ENCODE measurements at regions not wholly inside any gene's neighbourhood (a gene's known extent, or its start where the extent isn't known, plus 50 kb on each side); places are given as distances from the start of the nearest gene placed in this dataset.
A peak's percentile ranks its signal among the peaks of the same experiment; 100 is the strongest.

GRCh38 chr2:228864131-228864530 lies 407.0 kb downstream of the PID1 start:
- DNase-seq (ENCODE audit: low read depth in 2 of 2), result no peak

- DNase-seq (ENCODE audit: low read depth in 2 of 2), result no peak
Observed at GRCh38 chr2:228860601-228861285, 410.3 kb downstream of the PID1 start.

- DNase-seq (ENCODE audit: low read depth in 2 of 2), result no peak
Observed at GRCh38 chr2:228853151-228853550, 417.9 kb downstream of the PID1 start.

- DNase-seq (ENCODE audit: low read depth in 2 of 2), result no peak
Observed at GRCh38 chr2:228848638-228849037, 422.4 kb downstream of the PID1 start.

DNA sequence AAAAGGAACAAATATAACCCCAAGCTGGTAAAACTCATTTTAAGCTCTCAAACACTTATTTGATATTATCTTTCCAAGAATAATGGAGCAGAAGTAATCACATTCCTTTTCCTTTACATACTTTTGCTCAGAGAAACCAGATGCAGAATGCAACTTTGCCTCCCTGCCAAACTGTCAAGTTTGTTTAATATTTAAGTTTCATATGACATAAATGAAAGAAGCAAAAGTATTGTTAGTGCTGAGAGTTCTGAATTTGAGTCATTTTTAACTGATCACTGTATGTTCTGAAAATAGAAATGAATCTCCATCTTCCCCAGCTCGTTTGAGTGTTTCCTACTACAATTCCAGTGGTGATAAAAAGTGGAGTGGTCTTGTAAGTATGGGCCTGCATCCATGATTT lies 423.4 kb downstream of the PID1 start:
- DNase-seq (ENCODE audit: low read depth in 2 of 2), result no peak

DNA sequence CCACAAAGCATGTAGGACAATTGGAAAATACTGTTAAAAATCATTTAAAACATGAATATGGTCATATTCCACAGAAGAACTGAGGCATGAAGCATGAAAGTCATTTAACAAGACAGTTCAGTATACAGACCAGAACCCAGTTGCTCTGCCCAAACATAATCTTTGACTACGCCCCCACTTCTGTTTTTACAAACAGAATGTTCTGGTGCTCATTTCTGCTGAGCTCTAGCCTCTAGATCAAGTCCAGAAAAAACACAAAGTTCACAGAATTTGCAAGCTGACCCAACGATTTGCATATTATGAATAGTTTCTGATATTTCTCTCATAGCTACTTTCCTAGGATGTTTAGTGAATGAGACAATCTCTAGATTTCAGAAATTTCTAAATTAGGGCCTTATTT lies 424.9 kb downstream of the PID1 start:
- no peak for DNase-seq (ENCODE audit: low read depth in 2 of 2)

DNA sequence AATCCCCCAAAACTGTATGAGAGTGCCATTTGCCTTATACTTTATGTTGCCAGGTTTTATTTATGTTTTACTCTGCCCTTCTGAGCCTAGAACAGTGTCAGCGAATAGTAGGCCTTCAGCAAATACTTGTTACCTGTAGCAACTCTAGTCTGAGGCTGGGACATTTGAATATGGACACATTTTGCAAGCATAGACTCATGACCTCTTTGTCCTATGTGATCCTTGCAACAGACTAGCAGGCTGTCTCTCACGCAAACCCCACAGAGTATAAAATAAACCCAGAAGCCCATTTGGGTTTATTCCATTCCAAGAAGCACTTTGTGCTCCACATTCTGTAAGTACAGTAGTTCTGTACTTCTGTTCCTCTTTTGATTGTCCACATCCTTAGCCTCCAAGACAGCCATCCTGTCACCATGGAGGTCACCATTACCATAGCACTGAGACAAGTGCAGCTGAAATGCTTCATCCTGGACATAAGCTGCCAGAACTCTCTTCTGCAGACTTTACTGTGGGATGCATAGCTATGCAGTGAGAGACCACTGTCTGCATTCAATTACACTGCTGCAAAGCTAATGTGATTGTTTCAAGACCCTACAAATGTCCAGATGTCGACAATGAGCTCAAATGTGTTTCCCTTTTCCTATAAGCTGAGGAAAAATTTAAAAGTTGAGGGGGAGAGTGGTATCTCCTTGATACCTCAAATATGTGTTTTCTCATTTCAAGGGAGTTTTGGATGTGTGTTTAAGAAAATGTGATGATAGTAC lies 425.7 kb downstream of the PID1 start:
- DNase-seq (ENCODE audit: low read depth in 2 of 2), result no peak

DNA sequence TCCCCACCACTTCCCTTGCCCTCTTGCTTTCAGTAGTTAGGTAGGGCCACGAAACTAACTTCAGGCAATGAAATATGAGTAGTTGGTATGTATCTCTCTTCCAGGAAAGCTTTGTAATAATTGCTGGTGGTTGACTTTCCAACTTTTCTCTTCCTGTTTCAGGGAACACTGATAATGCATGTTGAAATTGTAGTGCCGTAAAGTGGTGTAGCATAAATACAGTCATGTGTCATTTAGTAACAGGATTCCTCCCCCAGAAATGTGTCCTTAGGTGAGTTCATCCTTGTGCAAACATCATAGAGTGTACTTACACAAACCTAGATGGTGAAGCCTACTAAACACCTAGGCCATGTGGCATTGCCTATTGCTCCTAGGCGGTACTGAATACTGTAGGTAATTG lies 429.2 kb downstream of the PID1 start:
- DNase-seq (ENCODE audit: low read depth in 2 of 2), result no peak

DNA sequence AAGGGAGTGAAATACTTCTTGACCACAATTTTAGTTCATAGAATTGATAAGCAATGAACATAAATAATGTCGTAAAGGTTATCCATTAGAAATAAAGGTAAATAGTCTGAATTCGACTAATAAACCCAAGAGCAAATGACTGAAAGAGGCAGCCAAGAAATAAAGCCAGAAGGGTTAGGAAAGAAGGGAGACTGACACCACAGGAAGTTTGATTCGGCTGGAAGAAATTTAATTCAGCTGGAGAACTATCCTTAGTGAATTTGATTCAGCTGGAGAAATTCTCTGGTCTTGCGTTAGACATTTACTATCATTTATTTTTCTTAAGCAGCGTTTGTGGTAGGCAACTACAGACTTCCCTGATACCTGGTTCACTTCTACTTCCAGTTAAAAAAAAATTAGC lies 429.6 kb downstream of the PID1 start:
- no peak for DNase-seq (ENCODE audit: low read depth in 2 of 2)

DNA sequence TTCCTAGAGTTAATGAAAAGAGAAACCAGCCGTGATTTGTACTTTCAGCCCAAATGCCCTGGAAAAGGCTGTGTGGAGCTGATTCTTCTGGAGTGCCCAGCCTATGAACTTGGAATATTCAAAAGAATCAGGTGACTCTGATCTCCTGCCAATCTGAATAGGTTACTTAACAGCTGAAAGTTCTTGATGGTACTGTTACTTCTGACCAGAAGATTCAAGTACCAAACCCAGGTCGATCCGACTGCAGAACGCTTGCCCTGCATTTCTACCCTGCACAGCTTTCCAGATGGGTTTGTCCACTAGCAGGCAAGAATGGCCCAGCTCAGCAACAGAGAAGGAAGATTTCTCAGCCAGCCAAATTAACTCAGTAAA lies 430.4 kb downstream of the PID1 start:
- DNase-seq (ENCODE audit: low read depth in 2 of 2), result no peak

DNA sequence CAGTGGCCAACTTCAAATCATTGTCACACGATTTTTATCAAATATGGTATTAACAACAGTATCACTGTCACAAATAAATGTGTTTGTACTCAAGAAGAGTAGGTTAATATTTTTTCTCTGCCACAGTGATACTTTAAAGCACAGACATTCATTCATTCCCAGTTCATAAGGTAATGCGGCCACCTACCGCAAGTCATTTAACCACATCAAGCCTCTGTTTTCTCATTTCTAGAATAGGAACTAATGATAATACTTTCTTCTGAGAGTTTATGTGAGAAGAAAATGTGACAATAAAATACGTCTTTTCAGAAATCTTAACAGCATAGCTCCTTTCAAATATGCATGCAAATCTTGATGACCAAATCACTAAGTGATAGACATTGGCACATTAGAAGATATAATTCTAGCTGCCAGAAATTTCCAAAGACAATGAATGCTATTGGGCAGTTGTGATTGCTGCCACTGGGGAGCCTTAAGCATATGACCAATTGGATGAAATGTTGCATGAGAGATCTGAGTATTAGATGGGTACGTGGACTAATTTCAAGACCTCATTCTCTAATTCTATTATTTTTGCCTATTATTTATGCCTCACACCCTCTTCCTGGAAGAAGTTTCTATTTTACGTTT lies 430.9 kb downstream of the PID1 start:
- no peak for DNase-seq (ENCODE audit: low read depth in 2 of 2)

- no peak for DNase-seq (ENCODE audit: low read depth in 2 of 2)
Observed at GRCh38 chr2:228839421-228839876, 431.6 kb downstream of the PID1 start.

DNA sequence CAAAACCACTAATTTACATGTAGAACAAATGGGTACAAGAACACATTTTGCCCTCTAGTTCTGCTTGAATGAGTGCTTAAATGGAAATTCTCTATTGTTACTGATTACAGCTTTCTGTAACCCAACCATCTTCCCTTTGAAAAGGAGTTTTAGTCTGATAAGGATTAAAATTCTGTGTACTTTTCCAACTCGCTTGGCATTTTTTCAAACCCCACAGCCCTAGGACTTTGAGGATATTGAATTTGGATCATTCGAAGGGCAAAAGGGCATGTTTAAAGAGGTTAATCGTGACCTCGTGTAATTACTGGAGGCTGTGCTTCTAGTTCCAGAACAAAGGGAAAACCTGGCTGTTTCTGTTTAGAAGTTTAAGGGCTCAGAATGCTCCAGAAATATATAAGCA lies 432.3 kb downstream of the PID1 start:
- DNase-seq (ENCODE audit: low read depth in 2 of 2), result no peak

GRCh38 chr2:228828397-228828796 lies 442.7 kb downstream of the PID1 start:
- DNase-seq (ENCODE audit: low read depth in 2 of 2), result no peak

DNA sequence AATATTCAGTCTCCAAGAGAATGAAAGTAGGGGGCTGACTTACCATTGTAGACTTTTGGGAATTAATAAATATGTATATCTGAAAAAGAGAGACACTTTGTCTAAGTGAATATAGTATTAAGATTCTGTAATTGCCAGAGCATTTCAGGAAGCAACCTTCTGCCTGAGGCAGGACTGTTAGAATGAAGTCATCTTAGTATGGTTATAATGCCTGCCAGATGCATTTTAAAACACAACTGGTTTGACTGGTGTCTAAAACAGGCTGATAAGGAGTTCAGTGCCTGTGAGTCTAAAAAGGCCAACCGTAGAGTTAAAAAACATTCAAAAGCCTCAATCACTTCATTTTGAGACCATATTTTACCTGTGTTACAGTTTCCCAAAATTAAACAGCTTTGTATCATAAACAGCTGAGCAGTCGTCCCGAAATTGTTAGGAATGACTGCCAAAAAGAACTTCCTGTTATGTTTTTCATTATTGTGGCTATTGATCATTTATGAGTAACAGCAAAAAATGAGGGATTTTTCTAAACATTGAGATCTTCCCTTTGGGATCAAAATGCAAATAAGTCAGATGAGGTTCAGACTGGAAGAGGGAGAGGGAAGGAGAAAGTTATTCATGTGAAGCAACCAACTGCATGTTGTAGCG lies 443.9 kb downstream of the PID1 start:
- DNase-seq (ENCODE audit: low read depth in 2 of 2), result no peak

- peak in 1 of 2 donors; percentile 16 for DNase-seq (ENCODE audit: low read depth in 2 of 2)
Observed at GRCh38 chr2:228819701-228820100, 451.4 kb downstream of the PID1 start.

GRCh38 chr2:228802181-228803071 lies 468.7 kb downstream of the PID1 start:
- no peak for DNase-seq (ENCODE audit: low read depth in 2 of 2)

- no peak for DNase-seq (ENCODE audit: low read depth in 2 of 2)
Observed at GRCh38 chr2:228801451-228801850, 469.6 kb downstream of the PID1 start.

DNA sequence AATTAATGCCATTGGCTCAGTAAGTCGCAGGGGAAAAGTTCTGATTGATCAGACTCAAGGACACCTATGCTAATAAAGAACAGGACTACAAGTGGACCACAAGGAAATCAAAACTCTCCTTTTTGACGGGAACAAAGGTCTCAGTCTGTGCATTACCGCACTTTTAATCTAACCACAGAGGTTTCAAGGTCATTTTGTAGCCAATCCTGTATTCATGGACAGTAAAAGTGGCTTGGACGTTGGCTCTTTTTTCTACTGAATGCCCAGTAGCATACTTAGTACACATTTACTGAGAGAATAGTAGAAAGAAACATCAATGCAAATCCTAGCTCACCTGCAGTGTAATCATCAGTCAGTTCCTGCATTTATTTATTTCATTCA lies 471.9 kb downstream of the PID1 start:
- DNase-seq (ENCODE audit: low read depth in 2 of 2), result no peak

DNA sequence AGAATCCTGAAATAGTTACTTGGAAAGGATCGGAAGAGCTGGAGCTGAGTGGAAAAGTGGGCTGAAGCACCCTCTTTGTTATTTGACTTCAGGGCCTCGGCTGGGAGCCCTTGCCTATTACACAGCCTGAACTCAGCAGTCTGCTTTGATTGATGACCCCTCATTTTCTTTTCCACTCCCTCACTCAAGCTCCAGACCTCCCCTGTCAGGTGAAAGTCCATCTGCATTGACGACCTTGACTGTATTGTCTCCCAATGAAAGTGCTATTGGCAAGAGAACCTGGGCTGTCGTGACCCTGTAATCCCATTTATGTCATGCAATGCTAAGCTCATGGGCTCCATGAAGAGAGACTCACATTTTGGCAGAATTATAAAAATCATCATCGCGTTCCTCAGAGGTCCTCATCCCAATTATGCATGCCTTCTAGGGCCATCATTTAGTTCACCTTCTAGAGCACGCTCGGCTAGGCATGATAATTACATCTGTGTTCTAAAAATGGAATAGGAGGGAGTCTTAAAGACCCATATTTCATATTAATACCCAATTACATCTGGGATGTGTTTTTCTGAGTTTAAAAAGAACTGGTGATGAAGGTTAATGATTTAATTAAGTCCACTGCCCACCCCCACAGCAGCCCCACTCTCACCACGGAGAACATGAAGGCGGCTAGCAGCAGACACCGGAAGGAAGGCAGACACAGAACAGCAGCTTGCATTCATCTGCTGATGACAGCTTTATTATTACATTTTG lies 472.5 kb downstream of the PID1 start:
- DNase-seq (ENCODE audit: low read depth in 2 of 2), result no peak

GRCh38 chr2:228796386-228796785 lies 474.7 kb downstream of the PID1 start:
- no peak for DNase-seq (ENCODE audit: low read depth in 2 of 2)
